ENCODE measurements at regions not wholly inside any gene's neighbourhood (a gene's known extent, or its start where the extent isn't known, plus 50 kb on each side); places are given as distances from the start of the nearest gene placed in this dataset.

DNA sequence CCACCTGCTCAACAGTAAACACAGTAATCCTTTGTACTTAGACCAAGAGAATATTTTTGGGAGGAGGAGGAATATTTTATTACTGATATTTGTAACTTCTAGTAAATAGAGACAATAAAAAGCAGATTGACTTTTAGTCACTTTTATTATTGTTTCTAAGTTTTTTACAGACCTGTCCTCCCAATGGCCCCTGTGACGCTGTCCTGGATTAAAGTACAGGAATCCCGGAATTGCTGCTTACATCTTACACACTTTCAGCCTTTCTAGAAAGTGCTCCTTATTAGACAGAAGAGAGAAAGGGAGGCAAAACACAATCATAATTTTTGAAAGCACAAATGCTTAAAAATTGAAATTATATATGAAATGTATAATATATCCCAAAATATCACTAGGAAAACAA, 86.4 kb upstream of the PRKG1 start:
- Histone ChIP-seq H4K20me1 (replicated peaks in 1 of 2; ENCODE audit: control insufficient read depth in 1 of 2, insufficient read depth in 2 of 2, low read length in 2 of 2) (no peaks in the 10 kb centered on the region), H2BK120ac (replicated peaks; ENCODE audit: low read depth, low read length) (no peak overlapping the region), H3K36me3 (ENCODE audit: control insufficient read depth in 2 of 4, insufficient read depth in 4 of 4, low read length in 3 of 4) (no peaks in the 10 kb centered on the region), H2BK12ac (ENCODE audit: low read depth, low read length) (no peak overlapping the region), H3K4me3 (ENCODE audit: extremely low read depth in 1 of 4, insufficient read depth in 2 of 4, low read depth in 3 of 4, low read length in 4 of 4) (no peak overlapping the region), H3K4me2 (ENCODE audit: insufficient read depth in 1 of 2, low read depth in 2 of 2, low read length in 2 of 2) (no peak overlapping the region), H3K79me2 (ENCODE audit: control insufficient read depth in 1 of 2, insufficient read depth in 2 of 2, low read length in 2 of 2) (no peaks in the 10 kb centered on the region), H4K5ac (ENCODE audit: insufficient read length, low read depth, low read length) (no peak overlapping the region), H2BK15ac (ENCODE audit: low read length) (no peak overlapping the region), H3K4me1 (replicated peaks in 1 of 4; ENCODE audit: control insufficient read depth in 3 of 4, insufficient read depth in 4 of 4, low read length in 3 of 4) (peaks cover 0 to 2% (median under 1%) of the 10 kb centered on the region in 4 experiments; a peak in 2 of 7 replicates), H3K18ac (ENCODE audit: extremely low read depth, low read length) (no peak overlapping the region), H4K91ac (replicated peaks; ENCODE audit: insufficient read length, low read length) (no peak overlapping the region), H2BK5ac (ENCODE audit: low read depth, low read length) (no peak overlapping the region), H3K79me1 (ENCODE audit: low read depth, low read length) (no peaks in the 10 kb centered on the region), H3K9ac (replicated peaks in 1 of 4; ENCODE audit: extremely low read depth in 1 of 4, low read depth in 3 of 4, low read length in 3 of 4) (no peak overlapping the region), H3K56ac (replicated peaks; ENCODE audit: insufficient read length, low read depth, low read length) (no peak overlapping the region), H3K14ac (ENCODE audit: insufficient read length) (no peak overlapping the region), H3K9me3 (ENCODE audit: insufficient read depth in 2 of 2, low read depth in 1 of 2, low read length in 1 of 2) (no peaks in the 10 kb centered on the region), H2BK20ac (ENCODE audit: low read length) (no peak overlapping the region), H2AFZ (ENCODE audit: low read length) (no peak overlapping the region), H3K27me3 (replicated peaks in 1 of 4; ENCODE audit: control insufficient read depth in 3 of 4, extremely low read depth in 1 of 4, insufficient read depth in 3 of 4, low read length in 3 of 4) (peaks cover 10 to 29% (median 27%) of the 10 kb centered on the region in 4 experiments), H3K23me2 (ENCODE audit: low read depth, low read length) (peaks cover 12% of the 10 kb centered on the region), H2AK5ac (ENCODE audit: low read depth, low read length) (no peak overlapping the region), H3K27ac (ENCODE audit: low read depth, low read length) (no peak overlapping the region), H3K23ac (ENCODE audit: insufficient read length) (no peak overlapping the region), H4K8ac (ENCODE audit: extremely low read depth, insufficient read depth, low read length) (no peak overlapping the region), H3K4ac (replicated peaks; ENCODE audit: insufficient read length, low read depth, low read length) (no peak overlapping the region)
- ChIA-PET POLR2A (ENCODE audit: partially characterized antibody) (no interaction called here), CTCF (ENCODE audit: partially characterized antibody) (no interaction called here)
- WGBS, 2 experiments (ENCODE audit: extremely low coverage in 1 of 2, insufficient coverage in 1 of 2, insufficient read length in 1 of 2, insufficient replicate concordance in 2 of 2, low coverage in 1 of 2, low lambda C conversion rate in 2 of 2, missing lambda C conversion rate in 1 of 2) = 86% methylated on average over 2 of the region's 2 CpGs; no CpG with 5 or more reads in 1 of the 2 experiments
- TF ChIP-seq KDM4A (IDR thresholded peaks at IDR 0.05; ENCODE audit: low read depth, low read length, severe bottlenecking) = no peak
- TF ChIP-seq POLR2AphosphoS5 (IDR thresholded peaks at IDR 0.05; ENCODE audit: low read depth, low read length) = no peak
- TF ChIP-seq SAP30 (IDR thresholded peaks at IDR 0.05; ENCODE audit: insufficient read depth, insufficient replicate concordance, low read length) = no peak
- TF ChIP-seq, protein P1, sequence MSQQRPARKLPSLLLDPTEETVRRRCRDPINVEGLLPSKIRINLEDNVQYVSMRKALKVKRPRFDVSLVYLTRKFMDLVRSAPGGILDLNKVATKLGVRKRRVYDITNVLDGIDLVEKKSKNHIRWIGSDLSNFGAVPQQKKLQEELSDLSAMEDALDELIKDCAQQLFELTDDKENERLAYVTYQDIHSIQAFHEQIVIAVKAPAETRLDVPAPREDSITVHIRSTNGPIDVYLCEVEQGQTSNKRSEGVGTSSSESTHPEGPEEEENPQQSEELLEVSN (IDR thresholded peaks at IDR 0.05) = no peak
- TF ChIP-seq ASH2L (IDR thresholded peaks at IDR 0.05; ENCODE audit: low read length) = no peak
- TF ChIP-seq, protein P2, sequence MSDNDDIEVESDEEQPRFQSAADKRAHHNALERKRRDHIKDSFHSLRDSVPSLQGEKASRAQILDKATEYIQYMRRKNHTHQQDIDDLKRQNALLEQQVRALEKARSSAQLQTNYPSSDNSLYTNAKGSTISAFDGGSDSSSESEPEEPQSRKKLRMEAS (IDR thresholded peaks at IDR 0.05) = no peak
- TF ChIP-seq TAF1 (IDR thresholded peaks at IDR 0.05; ENCODE audit: low read depth, low read length) = no peak
- no peak for TF ChIP-seq EZH2 (IDR thresholded peaks at IDR 0.05; ENCODE audit: low read depth, low read length, severe bottlenecking)
- no peak for FAIRE-seq
- no peak for DNase-seq (ENCODE audit: low read depth in 1 of 2, low spot score in 2 of 2)

All from H1 (cell line).